Kidney capillary endothelial cell (primary cell): ENCODE measurements at regions not wholly inside any gene's neighbourhood (a gene's known extent, or its start where the extent isn't known, plus 50 kb on each side); places are given as distances from the start of the nearest gene placed in this dataset.
"Not testable (repeated sequence)": the region's sequence is repeated elsewhere in the genome, so short reads cannot be mapped to it uniquely, and the experiment has no call there.

Experiments
- DNase-seq: peaks from one replicate; pipeline ENCODE4 v3.0.0-alpha.2; 2018; ENCODE audit warnings: low spot score

DNA sequence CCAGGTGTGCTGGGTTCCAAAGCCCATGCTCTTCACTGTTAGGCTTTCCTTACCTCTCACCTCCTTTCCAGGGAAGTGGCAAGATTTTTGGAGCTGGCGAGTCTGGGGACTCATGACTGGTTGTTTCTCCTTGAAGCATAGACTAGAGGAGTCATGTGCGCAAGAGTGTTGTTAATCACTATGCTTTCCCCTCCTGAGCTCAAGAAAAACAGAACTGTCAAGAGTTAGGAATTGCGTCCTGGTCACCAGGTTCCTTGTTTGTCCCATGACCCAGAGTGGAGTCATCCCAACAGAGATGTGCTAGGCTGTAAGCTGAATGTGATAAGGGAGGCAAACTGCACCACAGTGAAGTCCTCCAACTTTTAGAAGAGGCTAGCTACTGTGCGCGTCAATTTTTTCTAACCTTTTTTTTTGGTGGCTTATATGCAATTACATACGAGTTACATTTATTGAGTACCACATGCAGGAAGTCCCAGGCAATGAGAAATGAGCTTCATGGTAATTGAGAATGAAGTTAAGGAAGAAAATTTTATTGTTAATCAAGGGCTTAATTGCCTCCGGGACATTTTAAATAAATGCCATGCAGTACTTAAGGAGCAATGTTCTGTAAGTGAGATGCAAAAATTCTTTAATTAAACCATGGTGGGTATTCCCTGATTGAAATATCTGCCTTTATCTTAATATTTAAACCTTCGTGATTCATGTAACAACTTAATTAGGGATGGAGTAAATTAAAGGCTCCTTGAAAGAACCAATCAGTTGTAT lies 233.9 kb downstream of the ZIC5 start:
- DNase-seq = no peak

DNA sequence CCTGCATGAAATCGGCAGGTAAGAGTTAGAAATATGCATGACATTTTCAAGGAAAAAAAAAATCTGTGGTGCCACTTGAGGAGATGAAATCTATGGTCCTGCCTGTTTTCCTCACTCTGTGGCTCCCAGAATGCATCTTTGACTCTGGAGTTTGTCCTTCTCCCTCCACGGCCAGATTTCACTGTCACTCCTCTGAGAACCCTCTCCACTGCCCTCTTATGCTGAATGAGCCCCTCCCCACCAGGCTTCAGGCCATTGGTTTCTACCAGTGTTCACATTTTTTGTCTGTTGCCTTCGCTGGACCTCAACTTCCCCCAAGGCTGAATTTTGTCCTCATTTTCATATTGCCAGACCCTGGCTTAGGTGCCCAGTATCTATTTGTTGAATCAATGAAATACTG lies 235.0 kb downstream of the ZIC5 start:
- no peak for DNase-seq

DNA sequence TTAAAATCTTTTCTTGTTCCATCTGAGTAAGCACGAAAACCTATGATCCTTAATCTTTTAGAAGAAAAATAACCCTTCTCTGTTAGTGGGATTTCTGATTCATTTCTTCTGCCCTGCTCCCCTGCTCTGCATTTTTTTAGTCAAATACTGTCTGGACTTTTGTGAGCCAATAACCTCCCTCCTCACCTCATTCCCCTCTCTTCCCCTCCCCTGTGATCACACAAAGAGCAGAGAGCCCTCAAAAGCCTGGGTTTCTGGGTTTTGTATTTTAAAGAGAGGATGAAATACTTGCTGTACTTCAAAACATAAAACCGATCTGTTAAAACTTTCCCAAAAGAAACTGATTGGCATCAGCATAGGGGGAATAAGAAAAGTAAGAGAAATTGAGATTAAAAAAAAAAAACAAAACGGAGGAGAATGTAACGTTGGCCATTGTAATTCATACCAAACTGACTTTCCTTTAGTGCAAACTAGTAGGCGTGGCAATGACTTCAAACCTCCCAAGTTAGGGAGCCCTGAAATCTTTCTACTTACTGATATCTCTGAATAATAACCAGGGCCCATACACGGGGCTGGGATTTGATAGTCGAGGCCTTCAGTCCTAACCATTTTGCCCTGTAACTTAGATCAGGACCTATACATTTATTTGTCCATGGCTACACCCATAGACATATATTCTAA lies 232.9 kb downstream of the TM9SF2 start:
- no peak for DNase-seq

DNA sequence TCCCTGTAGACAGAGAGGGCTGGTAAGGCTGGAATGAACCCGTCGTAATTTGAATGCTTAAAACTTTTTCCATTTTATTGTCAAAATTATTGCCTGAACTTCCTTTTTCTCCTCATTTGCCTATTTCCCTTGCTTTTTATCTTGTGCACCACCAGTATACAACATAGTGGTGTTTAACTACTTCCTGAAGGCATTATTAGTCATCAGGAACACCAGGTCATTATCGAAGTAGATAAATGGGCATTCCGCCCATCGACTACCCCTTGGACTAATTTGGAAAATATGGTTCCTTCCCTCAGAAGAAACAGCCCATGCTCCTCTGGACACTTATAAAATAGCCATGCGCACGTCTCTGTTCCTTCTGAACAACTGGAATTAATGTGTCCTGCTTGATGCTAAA lies 232.1 kb downstream of the TM9SF2 start:
- DNase-seq = no peak

DNA sequence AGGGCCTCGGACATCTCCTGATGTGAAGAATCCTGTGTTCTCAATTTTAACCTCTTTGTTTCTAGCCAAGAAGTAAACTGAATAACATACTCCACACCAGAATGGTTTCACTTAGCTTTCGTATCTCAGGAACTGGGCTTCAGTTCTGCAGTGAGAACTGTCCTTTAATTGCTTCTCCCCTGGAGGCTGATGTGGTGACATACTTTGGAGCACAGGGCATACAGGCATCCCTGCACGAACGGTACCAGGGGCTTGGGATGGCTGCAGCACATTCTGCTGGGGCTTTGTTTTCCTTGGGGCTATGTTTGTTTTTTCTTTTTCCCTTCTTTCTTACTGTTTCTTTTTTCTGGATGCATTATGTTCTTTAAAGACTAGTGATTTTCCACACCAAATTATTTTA lies 230.5 kb downstream of the TM9SF2 start:
- no peak for DNase-seq

DNA sequence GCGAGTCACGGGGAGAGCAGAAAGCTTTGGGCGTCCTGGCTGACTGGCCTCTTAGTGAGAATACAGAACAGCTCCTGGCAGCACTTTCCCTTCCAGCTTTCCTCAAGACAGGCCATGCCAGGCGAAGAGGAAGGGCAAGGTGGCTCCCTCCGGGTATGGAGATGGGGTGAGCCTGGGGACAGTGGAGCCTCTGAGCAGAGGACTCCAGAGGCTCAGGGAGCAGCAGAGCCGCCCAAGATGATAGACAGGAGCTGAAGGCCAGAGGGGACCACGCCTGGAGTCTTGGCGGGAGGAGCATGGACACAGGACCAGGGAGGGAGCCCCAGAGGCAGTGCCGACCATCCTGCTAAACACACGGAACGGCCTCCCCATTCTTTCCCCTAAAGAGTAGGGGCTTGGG lies 229.1 kb downstream of the TM9SF2 start:
- DNase-seq = no peak

DNA sequence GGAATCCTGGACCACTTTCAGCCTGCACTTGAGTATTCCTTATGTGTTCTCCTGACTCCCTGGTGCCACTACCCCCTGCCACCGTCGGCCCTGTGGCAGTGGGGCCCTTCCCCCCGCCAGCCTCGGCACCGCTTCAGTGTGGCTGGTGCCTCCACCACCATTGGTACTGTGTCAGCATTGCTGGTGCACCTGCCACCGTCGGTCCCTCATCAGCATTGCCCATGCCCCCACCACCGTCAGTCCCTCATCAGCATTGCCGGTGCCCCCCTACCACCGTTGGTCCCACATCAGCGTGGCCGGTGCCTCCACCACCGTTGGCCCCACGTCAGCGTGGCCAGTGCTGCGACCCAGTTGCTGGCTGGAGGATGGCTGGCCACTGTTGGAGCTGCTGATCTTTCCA lies 228.5 kb downstream of the TM9SF2 start:
- DNase-seq = no peak

DNA sequence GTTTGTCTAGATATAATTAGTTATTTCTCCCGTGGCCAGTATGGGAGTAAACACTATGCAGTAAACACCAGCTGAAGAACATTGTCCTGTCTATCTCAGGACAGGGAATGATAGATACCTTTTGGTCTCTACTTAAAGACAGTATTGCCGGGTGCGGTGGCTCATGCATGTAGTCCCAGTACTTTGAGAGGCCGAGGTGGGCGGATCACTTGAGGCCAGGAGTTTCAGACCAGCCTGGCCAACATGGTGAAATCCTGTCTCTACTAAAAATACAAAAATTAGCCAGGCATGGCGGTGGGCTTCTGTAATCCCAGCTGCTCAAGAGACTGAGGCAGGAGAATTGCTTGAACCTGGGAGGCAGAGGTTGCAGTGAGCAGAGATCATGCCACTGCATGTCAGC lies 226.4 kb downstream of the TM9SF2 start:
- DNase-seq = not testable (repeated sequence)

DNA sequence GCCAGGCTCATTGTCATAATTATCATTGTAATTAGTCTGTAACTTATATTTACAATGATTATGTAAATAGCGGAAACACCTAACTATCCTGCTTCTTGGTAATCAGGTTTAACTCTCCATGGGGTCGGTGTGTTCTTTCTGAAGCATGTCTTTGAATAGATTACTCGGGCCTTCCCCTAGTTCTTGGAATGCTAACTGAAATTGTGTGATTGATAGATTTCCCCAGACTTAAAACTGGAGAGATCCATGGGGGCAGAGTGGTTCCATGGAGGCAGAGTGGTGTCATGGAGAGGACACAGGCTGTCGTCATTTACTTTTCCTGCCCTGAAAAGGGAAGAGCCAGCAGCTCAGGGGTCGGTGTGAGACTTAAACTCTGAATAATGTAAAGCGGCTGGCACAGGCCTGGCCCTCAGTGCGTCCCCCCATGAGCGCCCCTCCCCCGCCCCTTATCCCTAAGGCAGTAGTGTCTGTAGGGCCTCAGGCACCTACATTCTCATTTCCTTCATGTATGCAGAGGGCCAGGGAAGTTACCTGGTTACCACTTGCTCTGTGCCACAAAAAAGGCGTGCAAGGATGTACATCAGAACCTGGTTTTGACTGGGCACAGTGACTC lies 225.1 kb downstream of the TM9SF2 start:
- no peak for DNase-seq

DNA sequence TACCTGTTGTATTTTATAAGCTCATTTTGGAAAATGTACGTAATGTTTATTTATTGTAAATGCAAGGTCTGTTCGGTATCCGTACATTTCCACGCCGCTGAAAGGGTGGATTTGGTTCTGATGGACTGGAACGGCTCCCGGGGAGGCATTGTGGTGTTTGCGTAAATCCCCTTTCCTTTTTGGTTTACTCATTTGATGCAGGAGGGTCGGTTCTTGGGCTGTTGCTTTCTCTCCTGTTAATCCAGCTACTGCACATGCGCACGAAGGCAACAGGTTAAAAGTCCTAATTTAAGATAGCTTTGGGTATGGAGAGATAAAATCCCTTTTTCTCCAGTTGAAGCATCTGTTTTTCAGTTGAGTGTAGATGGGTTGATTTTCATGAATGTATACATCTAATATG lies 224.4 kb downstream of the TM9SF2 start:
- no peak for DNase-seq

DNA sequence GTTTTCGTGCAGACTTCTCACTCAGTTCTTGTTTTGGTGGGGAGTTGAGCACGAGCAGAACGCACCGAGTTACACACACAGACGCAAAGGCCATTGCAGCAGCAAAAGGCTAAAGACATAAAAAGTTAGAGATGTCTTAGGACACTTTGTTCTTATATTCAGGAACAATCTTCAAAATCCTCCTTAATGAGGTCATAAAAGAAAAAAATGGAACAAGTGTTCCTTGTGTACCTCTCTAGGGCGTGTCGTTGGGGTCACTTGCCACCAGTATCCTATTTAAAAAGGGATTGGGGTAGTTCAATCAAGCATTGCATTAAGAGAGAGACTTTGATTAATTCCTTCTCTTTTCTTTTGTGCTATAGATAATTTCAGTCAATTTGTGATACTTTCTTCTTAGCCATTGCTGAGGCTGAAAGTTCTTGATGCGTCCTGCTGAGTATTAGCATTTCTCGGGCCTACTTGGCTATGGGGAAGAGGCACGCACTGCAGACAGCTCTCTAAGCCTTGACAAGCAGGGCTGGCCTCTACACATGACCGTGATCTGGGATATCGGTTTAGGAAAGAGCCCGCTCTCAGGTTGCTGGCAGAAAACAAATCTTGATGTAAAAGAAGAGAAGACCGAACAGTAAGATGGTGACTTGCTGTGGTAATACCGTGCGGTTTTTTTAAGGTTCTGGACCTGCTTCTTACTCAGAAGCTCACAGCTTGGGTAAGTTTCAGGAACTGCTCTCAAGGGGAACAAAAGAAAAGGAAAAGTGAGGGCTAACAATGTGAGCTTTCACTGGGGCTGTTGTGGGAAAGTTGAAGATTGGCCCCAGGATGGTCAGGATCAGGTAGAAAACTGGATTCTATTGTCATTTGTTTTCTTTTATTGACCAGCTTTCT lies 223.6 kb downstream of the TM9SF2 start:
- DNase-seq = no peak

DNA sequence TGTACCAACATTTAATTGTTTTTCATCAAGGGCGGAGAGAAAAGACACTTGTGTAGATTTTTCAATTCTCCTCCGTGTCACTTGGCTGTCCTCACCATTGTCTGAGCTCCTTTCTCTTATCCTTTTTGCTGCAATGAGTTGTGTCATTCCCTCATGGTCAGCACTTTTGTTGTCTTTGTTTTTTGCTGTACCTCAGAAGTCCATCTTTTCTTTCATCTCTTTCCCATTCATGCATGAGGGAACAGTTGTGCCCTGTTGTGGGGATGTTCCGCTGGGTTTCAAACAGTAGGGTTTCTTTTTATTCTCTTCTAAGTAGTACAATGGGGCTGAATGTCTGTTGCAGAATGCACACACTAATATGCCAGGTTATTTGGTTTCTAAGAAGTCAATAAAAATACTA lies 222.6 kb downstream of the TM9SF2 start:
- no peak for DNase-seq

DNA sequence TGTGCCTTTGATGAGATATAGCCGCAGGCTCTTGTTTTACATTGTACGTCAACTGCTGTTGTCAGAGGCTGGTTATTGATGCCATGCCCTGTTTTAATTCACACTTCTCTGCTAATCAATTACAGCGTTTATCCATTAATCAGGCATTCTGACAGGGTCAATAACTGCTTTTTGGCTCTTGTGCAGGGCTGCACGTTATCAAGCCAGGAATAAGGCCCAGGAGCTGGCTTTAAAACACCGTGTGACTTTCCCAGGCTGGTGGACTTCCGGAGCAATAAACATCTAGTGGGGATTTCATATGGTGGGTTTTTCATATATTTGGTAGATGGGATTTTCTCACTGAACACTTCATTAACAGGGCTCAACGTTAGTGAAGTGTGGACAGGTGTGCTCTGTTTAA lies 221.7 kb downstream of the TM9SF2 start:
- no peak for DNase-seq

DNA sequence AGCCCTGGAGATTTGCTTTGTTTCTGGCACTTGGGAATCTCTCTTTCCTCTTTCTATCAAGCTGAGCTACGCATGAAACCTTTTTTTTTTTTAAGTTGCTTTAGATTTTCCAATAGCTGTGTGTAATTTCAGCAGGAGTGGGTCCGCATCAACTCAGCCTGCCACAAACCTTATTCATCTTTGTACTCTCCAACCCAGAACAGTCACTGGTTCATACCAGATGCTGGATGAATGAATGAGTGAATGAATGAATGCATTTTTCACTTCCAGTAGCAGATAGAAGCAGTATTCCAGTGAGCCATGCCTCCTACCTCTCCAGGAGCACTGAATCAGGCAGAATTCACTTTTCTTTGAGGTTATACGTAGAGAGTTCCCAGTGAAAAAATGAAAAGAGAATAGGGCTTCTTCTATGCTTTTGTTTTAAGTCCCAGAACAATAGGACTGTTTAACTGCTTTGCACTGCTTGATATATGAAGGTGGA lies 221.1 kb downstream of the TM9SF2 start:
- no peak for DNase-seq

DNA sequence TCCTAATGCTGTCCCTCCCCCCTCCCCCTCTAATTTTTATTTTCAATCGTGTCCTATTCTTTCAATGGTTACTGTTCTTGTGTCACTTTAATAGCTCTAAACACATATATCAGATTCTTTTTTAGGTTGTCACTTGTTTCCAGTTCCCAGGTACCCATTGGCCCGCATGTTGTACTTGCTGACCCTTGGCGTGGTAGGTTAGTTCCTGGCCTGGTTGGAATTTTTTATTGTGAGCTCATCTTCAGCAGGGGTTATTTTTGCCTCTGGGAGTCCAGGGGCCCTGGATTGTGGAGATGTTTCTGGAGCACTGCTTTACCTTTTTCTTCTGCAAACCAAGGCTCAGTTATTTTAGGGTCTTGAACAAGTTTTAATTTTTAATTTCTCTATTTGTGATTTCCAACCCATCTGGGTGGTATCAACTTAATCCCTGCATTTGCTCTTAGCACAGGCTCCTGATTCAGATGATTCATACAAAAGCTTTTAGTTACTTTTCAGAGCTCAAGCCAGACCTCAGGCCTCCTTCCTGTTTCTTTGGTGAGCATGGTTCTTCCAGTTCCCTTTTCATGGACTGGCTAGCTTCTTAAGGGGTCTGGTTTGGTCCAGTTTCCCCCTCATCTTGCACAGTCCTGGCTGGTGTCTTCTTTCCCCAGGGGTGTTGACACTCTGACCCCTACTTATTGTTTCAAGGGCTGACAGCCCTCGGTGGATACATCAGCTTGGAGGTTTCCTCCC lies 220.5 kb downstream of the TM9SF2 start:
- no peak for DNase-seq

DNA sequence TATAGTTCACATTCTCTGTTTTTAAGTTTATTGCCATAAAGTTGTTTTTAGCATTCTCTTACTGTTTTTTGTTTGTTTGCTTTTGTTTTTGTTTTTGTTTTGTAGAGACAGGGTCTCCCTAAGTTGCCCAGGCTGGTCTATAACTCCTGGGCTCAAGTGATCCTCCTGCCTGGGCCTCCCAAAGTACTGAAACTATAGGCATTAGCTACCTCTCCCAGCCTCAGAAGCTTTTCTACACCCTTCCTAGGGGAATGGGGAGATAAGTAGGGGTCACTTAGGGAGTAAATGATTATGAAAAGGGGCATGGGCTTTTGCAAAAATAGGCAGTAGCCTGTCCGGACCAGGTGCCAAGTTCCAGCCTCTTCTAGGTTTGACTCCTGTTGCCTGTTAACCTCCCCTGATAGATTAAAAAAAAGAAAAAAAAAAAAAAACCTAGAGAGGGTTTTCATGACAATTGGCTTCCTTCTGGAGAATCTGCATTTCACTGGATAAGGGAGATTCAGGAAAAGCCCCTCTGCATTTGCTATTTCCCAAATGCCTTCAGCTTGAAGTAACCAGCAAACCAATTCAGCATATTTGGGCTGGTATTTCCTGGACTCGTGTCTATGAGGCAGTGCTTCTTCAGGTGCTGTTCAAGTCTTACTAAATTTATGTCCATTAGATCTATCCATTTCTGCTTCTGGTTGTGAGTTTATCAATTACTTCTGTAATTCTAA lies 216.8 kb downstream of the TM9SF2 start:
- no peak for DNase-seq

DNA sequence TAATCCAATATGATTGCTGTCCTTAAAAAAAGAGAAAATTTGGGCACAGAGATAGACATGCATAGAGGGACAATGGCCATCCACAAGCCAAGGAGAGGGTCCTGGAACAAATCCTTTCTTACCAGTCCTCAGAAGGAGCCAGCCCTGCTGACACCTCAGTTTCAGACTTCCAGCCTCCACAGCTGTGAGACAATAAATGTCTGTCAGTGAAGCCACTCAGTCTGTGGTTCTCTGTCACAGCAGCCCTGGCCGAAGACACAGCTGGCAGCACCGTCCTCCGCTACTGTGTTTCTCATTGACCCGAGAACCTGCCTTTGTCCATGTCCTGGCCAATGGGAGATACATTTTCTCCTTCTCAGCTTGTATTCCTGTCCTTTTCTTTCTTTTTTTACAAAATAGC lies 207.9 kb downstream of the TM9SF2 start:
- DNase-seq = no peak

DNA sequence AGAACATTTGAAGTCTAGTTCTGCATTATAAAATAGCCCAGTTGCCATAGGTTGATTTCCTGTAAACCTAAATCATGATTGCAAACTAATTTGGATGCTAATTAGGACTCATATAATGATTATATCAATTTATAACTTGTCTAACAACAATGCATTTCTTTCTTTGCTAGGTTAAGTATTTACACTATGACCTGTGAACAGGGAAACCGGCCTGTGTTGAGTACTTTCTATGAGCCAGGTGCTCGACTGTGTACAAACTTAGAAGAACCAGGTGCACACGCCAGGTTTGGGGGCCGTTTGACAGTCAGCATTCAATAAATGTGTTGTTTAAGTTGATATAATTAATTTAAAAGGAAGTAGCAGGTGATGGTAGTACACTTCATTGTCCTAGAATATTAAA lies 203.1 kb downstream of the TM9SF2 start:
- DNase-seq = no peak

DNA sequence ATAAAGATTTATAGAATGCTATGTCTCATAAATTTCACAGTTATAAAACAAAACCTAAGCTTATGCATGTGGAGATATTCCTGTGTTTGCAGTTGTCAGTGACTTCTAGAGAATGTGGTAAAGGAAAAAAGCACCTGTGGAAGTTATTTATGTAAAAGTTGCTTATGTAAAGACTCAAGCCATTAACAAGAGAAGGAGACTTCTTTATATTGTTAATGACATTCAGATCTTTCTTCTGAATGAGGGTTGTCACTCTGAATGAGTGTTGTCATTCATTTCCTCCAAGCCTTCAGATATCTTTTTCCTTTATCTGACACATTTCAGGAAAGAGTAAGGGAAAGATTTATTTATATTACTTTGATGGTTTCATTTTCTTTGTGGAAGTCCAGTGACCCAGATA lies 202.6 kb downstream of the TM9SF2 start:
- no peak for DNase-seq

DNA sequence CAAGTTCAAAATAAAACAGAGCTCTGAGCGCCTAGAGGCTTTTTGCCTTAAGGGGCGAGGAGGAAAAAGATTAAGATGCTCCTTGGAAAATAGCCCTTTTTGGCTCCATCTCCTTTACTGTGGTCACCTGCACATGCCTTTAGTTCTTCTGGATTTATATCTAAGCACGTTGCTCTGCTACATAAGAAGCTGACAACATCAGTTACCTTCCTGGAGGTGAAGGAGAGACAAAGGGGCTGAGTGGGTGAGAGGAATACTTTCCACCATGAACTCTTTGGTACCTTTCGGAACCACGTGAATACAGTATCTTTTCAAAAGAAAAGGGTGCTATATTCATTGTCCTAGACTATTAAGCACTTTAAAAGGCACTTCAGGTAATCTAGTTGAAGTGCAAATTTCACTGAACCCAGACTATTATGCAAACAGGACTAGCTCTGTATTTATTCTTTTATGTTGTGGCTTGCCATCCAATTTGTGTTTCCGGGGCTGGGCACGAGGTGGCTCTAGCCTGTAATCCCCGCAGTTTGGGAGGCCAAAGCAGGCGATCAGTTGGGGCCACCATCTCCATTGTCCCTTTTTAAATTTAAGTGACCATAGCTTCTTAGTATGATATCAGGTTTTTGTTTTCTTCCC lies 201.5 kb downstream of the TM9SF2 start:
- no peak for DNase-seq

DNA sequence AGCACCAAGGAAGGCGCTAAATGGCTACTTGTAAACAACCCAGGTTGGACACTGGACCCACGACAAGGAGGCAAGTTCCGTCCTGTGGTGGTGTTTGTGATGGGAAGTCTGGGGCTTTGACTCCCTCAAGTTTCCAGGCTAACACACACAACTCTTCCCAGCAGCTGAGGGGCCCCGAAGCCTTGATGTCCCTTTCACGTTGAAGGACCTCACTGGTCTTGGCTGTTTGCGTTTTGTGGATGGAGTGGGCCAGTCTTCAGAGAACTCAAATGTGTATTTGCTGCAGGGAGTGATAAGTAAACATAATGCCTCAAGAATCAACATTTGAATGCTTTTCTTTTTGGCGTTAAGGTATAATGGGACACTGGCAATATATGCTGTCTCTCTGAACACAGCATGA lies 199.2 kb downstream of the TM9SF2 start:
- no peak for DNase-seq
